ENCODE measurements at regions not wholly inside any gene's neighbourhood (a gene's known extent, or its start where the extent isn't known, plus 50 kb on each side); places are given as distances from the start of the nearest gene placed in this dataset.

GRCh38 chr10:4028854-4029583 is 244.0 kb upstream of the KLF6 start:
- TF ChIP-seq CTCF (conservative IDR thresholded peaks at IDR 0.05), result no peak
- no peak overlapping the region for H3K27ac ChIP-seq

GRCh38 chr10:4028027-4028471 is 243.0 kb upstream of the KLF6 start:
- no peak for TF ChIP-seq CTCF (conservative IDR thresholded peaks at IDR 0.05)
- no peak overlapping the region for H3K27ac ChIP-seq

- TF ChIP-seq CTCF (conservative IDR thresholded peaks at IDR 0.05), result no peak
- no peak overlapping the region for H3K27ac ChIP-seq
These were observed 240.3 kb upstream of the KLF6 start for GRCh38 chr10:4025339-4025738.

GRCh38 chr10:4024516-4025245 is 239.7 kb upstream of the KLF6 start:
- no peak overlapping the region for H3K27ac ChIP-seq
- no peak for TF ChIP-seq CTCF (conservative IDR thresholded peaks at IDR 0.05)

- no peak overlapping the region for H3K27ac ChIP-seq
- no peak for TF ChIP-seq CTCF (conservative IDR thresholded peaks at IDR 0.05)
These were observed 239.0 kb upstream of the KLF6 start for GRCh38 chr10:4024027-4024426.

GRCh38 chr10:4022473-4022872 is 237.5 kb upstream of the KLF6 start:
- TF ChIP-seq CTCF (conservative IDR thresholded peaks at IDR 0.05), result no peak
- H3K27ac ChIP-seq, result no peak overlapping the region

GRCh38 chr10:4020631-4021030 is 235.6 kb upstream of the KLF6 start:
- H3K27ac ChIP-seq, result no peak overlapping the region
- TF ChIP-seq CTCF (conservative IDR thresholded peaks at IDR 0.05), result no peak

Data from VCaP (cell line).